GM12892 (cell line): ENCODE measurements at regions not wholly inside any gene's neighbourhood (a gene's known extent, or its start where the extent isn't known, plus 50 kb on each side); places are given as distances from the start of the nearest gene placed in this dataset.

ENCODE experiments used
- POLR2A ChIP-seq: IDR thresholded peaks from 2 replicates; pipeline ENCODE4 v1.6.1; 2011; ENCODE audit warnings: low read depth, low read length, control low read depth
- POLR2AphosphoS5 ChIP-seq: IDR thresholded peaks from 2 replicates; pipeline ENCODE4 v1.6.1; 2011; ENCODE audit warnings: low read depth, low read length, control low read depth

GRCh38 chr11:112357488-112357887 lies 96.8 kb upstream of the PLET1 start:
- TF ChIP-seq POLR2A = no peak
- no peak for TF ChIP-seq POLR2AphosphoS5
